ENCODE measurements at regions not wholly inside any gene's neighbourhood (a gene's known extent, or its start where the extent isn't known, plus 50 kb on each side); places are given as distances from the start of the nearest gene placed in this dataset.
A peak's percentile ranks its signal among the peaks of the same experiment; 100 is the strongest.
"Not testable (repeated sequence)": the region's sequence is repeated elsewhere in the genome, so short reads cannot be mapped to it uniquely, and the experiment has no call there.

DNA sequence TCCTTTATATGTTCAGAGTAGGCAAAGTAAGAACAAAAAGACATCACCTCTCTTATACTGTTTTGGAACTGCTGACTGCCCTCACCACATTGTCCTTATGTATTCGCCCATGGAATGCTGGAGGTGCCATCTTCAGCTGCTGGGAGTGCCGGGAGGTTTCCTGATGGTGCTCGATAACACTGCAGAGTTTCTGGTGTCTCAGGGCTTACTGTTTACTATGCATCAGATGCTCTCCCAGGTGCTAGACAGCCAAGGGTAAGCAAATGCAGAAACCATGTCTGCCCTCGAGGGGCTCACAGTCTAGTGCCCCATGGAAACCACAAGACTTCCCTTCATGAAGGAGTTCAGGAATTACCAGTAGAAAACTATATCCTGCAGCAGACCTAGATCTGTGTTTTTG is 70.1 kb upstream of the SMIM23 start:
- no peaks in the 10 kb centered on the region for H3K9me3 ChIP-seq
- H3K4me1 ChIP-seq: no peaks in the 10 kb centered on the region
- H3K36me3 ChIP-seq: no peaks in the 10 kb centered on the region
- H3K4me3 ChIP-seq: no peak overlapping the region
- no peak for TF ChIP-seq EP300 (IDR thresholded peaks at IDR 0.05)
- TF ChIP-seq POLR2A (IDR thresholded peaks at IDR 0.05): no peak
- TF ChIP-seq, protein P1, sequence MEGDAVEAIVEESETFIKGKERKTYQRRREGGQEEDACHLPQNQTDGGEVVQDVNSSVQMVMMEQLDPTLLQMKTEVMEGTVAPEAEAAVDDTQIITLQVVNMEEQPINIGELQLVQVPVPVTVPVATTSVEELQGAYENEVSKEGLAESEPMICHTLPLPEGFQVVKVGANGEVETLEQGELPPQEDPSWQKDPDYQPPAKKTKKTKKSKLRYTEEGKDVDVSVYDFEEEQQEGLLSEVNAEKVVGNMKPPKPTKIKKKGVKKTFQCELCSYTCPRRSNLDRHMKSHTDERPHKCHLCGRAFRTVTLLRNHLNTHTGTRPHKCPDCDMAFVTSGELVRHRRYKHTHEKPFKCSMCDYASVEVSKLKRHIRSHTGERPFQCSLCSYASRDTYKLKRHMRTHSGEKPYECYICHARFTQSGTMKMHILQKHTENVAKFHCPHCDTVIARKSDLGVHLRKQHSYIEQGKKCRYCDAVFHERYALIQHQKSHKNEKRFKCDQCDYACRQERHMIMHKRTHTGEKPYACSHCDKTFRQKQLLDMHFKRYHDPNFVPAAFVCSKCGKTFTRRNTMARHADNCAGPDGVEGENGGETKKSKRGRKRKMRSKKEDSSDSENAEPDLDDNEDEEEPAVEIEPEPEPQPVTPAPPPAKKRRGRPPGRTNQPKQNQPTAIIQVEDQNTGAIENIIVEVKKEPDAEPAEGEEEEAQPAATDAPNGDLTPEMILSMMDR (IDR thresholded peaks at IDR 0.05): no peak
- TF ChIP-seq POLR2AphosphoS5 (IDR thresholded peaks at IDR 0.05): no peak
- DNase-seq (ENCODE audit: low spot score in 2 of 2): no peak
- H3K27ac ChIP-seq: no peak overlapping the region
- 79% methylated on average over 4 of the region's 4 CpGs for WGBS
- peaks cover 12% of the 10 kb centered on the region for H3K27me3 ChIP-seq

DNA sequence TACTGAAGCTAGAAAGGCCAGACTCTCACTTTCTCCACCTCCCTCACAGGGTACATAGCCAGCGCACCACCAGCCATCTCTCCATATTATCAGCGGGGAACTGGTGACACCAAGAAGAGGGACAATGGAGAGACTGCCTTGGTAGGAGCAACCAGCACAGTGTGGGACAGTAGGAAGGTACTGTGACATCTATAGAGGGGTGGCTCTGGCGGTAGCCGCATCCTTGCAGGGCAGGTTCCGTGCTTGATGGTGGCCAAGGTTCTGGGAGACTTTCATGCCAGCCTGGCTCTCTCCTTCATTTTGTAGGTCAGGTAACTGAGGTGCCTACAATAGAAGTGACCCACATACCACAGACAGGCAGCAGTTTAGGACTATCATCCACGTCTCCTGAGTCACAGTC is 65.5 kb upstream of the SMIM23 start:
- no peak for TF ChIP-seq EP300 (IDR thresholded peaks at IDR 0.05)
- TF ChIP-seq, protein P1 (IDR thresholded peaks at IDR 0.05): no peak
- no peak for TF ChIP-seq POLR2A (IDR thresholded peaks at IDR 0.05)
- no peak for TF ChIP-seq POLR2AphosphoS5 (IDR thresholded peaks at IDR 0.05)
- whole genome bisulfite sequencing: 91% methylated on average over 6 of the region's 6 CpGs
- H3K4me1 ChIP-seq: peaks cover 5% of the 10 kb centered on the region

DNA sequence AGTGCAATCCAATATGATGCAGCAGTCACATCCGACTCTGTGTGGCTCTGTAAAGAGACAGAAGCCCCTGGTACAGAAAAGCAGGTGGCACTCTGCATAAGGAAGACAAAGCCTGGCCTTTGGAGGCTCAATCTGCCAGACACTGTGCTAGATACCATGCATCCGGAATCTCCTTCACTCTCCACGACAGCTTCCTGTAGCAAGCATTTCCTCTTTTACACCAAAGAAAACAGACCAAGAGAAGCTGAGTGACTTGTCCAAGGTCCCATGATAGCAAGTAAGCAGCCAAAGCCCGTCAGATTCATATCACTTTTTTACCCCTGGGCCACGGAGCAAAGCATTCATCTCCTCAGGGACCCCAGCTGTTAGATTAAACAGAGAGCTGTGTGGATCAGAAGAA is 64.2 kb upstream of the SMIM23 start:
- WGBS: 53% methylated on average over 5 of the region's 5 CpGs
- Histone ChIP-seq H3K27ac (no peak overlapping the region), H3K9me3 (no peaks in the 10 kb centered on the region), H3K4me3 (no peak overlapping the region), H3K27me3 (peaks cover 17% of the 10 kb centered on the region), H3K4me1 (peaks cover 5% of the 10 kb centered on the region), H3K36me3 (no peaks in the 10 kb centered on the region)
- TF ChIP-seq, protein P1 (IDR thresholded peaks at IDR 0.05): no peak
- TF ChIP-seq POLR2AphosphoS5 (IDR thresholded peaks at IDR 0.05): no peak
- TF ChIP-seq POLR2A (IDR thresholded peaks at IDR 0.05): no peak
- no peak for TF ChIP-seq EP300 (IDR thresholded peaks at IDR 0.05)
- DNase-seq (ENCODE audit: low spot score in 2 of 2): peak in 1 of 2 donors; percentile 34

More for the DNA sequence above, 65.5 kb upstream of the SMIM23 start:
- DNase-seq (ENCODE audit: low spot score in 2 of 2): peak in 1 of 2 donors; percentile 57
- Histone ChIP-seq H3K4me3 (no peak overlapping the region), H3K9me3 (no peaks in the 10 kb centered on the region), H3K36me3 (no peaks in the 10 kb centered on the region), H3K27me3 (peaks cover 17% of the 10 kb centered on the region), H3K27ac (no peak overlapping the region)

DNA sequence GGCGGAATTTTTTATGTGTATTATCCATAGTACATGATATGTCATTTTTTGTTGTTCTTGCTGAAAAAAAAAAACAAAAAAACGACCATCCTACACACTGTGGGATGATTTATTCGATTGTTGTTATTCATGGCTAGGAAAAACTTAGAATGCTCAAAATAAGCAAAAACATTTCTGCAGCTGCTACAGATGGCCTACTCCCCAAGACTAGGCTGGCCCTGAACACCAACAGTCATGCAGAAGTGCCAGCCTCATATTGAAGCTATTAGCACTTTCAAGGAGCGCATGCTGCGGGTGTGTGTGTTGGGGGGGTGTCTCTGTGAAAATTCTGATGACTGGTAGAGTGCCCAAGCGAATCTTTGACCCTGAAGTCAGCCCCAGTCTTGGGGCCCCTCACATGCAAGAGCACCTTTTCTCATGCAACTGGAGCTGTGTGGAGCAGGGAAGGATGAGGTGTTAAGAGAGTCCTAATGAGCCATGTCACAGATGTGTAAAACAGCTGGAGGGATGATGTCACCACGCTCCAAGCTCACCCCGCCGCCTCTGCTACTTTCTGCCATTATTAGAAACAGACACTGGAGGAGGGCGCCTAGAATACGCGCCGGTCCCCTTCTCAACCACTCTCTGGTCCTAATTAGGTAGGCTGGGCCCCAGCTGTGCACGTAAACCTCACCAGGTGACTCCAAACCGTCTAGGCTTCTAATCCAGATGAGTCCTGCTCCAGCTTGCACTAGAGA is 61.0 kb upstream of the SMIM23 start:
- Histone ChIP-seq H3K4me3 (no peak overlapping the region), H3K9me3 (peaks cover 3% of the 10 kb centered on the region), H3K36me3 (no peaks in the 10 kb centered on the region), H3K27ac (no peak overlapping the region), H3K27me3 (peaks cover 12% of the 10 kb centered on the region), H3K4me1 (peaks cover 5% of the 10 kb centered on the region)
- DNase-seq (ENCODE audit: low spot score in 2 of 2): peak in 1 of 2 donors; percentile 76
- 46% methylated on average over 15 of the region's 15 CpGs for whole genome bisulfite sequencing
- TF ChIP-seq EP300 (IDR thresholded peaks at IDR 0.05): no peak

DNA sequence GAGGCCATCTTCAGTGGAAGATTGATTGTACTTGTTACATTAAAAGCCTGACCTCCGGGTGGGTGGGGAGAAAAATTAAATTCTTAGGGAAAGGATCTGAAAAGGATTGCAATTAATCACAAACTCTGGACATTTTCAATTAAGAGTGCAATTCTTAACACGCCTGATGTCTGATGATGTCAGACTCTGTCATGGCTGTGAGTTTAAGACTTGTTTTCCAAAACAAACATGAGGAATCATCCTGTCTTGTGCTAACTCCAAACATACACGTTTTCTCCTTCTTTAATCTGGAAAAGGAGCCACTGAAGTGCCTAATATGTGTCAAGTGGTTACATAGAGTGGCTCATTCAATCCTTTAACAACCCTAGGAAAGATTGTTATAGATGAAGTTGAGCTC is 60.4 kb upstream of the SMIM23 start:
- Histone ChIP-seq H3K4me3 (no peak overlapping the region), H3K27ac (no peak overlapping the region), H3K9me3 (peaks cover 3% of the 10 kb centered on the region), H3K36me3 (no peaks in the 10 kb centered on the region), H3K27me3 (peaks cover 6% of the 10 kb centered on the region), H3K4me1 (peaks cover 5% of the 10 kb centered on the region)
- 34% methylated on average over 3 of the region's 3 CpGs for WGBS
- TF ChIP-seq POLR2A (IDR thresholded peaks at IDR 0.05) (no peak), POLR2AphosphoS5 (IDR thresholded peaks at IDR 0.05) (no peak), EP300 (IDR thresholded peaks at IDR 0.05) (no peak)
- TF ChIP-seq, protein P1 (IDR thresholded peaks at IDR 0.05): no peak
- DNase-seq (ENCODE audit: low spot score in 2 of 2): no peak

DNA sequence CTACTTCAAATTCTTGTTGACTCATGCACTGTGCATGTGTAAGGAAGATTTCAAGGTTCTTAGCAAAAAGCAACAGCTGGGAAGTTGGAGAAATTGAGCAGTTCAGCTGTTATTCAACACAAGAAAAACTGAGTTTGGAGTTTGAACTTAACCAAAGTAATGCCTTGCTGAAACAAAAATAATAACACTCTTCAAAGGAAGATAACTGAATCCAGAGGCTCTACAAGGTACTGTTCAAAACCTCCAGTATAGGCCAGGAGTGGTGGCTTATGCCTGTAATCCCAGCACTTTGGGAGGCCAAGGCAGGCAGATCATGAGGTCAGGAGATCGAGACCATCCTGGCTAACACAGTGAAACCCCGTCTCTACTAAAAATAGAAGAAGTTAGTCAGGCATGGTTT is 58.8 kb upstream of the SMIM23 start:
- H3K9me3 ChIP-seq; H3K27ac ChIP-seq; DNase-seq (ENCODE audit: low spot score in 2 of 2); H3K36me3 ChIP-seq; H3K4me1 ChIP-seq; H3K27me3 ChIP-seq; H3K4me3 ChIP-seq: not testable (repeated sequence)
- WGBS: 88% methylated on average over 2 of the region's 2 CpGs

All from suprapubic skin (tissue), 4 donors.